Testis (tissue), 2 donors: ENCODE measurements at regions not wholly inside any gene's neighbourhood (a gene's known extent, or its start where the extent isn't known, plus 50 kb on each side); places are given as distances from the start of the nearest gene placed in this dataset.

ENCODE experiments used
- POLR2A ChIP-seq: fragments of 450-650 bp; IDR thresholded peaks from one replicate; pipeline ENCODE4 v1.6.1; 2017; ENCODE audit warnings: antibody characterized with exemption, mild to moderate bottlenecking, moderate library complexity
- TF ChIP-seq, protein P1 (sequence below), 3 experiments: fragments of 450-650 bp in 2 of 3; fragments of 200-600 bp in 1 of 3; sonication (generic) in 1 of 3; IDR thresholded peaks; one replicate each; pipeline ENCODE4 v1.5.1; 2016 to 2019; ENCODE audit warnings: antibody characterized with exemption in 3 of 3, mild to moderate bottlenecking in 2 of 3, moderate library complexity in 1 of 3

DNA sequence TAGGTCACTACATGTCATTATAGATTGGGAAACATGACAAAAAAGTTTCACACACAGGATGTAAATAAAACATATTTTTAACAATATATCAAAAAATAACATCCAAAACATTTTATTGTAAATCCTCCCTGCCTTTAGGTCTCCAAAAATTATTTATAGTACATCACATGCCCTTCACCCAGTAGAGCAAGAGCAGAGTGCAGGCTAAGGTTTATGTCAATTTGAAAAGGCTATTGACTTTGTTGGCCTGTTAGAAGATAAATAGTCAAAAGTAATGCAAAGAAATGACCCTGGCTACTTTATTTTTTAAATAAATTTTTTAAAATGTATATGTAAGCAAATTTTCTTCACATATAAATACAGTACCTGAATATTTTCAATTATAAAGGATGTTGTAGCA lies 983.7 kb downstream of the RAB28 start:
- TF ChIP-seq, protein P1, sequence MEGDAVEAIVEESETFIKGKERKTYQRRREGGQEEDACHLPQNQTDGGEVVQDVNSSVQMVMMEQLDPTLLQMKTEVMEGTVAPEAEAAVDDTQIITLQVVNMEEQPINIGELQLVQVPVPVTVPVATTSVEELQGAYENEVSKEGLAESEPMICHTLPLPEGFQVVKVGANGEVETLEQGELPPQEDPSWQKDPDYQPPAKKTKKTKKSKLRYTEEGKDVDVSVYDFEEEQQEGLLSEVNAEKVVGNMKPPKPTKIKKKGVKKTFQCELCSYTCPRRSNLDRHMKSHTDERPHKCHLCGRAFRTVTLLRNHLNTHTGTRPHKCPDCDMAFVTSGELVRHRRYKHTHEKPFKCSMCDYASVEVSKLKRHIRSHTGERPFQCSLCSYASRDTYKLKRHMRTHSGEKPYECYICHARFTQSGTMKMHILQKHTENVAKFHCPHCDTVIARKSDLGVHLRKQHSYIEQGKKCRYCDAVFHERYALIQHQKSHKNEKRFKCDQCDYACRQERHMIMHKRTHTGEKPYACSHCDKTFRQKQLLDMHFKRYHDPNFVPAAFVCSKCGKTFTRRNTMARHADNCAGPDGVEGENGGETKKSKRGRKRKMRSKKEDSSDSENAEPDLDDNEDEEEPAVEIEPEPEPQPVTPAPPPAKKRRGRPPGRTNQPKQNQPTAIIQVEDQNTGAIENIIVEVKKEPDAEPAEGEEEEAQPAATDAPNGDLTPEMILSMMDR (IDR thresholded peaks at IDR 0.05): no peak
- TF ChIP-seq POLR2A: no peak
